ENCODE measurements at regions not wholly inside any gene's neighbourhood (a gene's known extent, or its start where the extent isn't known, plus 50 kb on each side); places are given as distances from the start of the nearest gene placed in this dataset.

DNA sequence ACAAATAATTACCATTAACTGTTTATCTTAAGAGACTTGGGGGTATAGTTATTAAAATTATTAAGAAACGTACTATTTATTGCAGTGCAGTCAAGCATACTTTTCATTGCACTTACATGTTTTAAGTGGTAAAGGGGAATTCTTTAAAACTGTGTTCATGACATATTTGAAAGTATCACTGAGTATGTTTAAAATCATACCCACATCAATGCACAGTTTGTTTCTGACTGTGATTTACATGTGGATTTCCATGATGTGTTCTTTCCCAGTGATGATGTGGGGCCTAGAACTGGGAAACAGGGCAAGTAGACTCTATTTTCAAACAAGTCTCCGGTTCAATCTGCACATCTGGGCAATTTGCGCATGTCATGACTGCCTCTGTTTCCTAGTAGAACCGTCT lies 340.5 kb upstream of the OBI1 start:
- no peak overlapping the region for H3K4me3 Mint-ChIP-seq
- H4K20me1 ChIP-seq (ENCODE audit: control insufficient read depth, insufficient read depth, low read length, poor library complexity, severe bottlenecking): no peaks in the 10 kb centered on the region
- 97% methylated on average over 3 of the region's 4 CpGs for WGBS (ENCODE audit: insufficient coverage)
- H2AFZ ChIP-seq (ENCODE audit: insufficient read depth, low read depth, low read length, poor library complexity, severe bottlenecking): no peak overlapping the region
- no peaks in the 10 kb centered on the region for H3K9me3 ChIP-seq (ENCODE audit: control extremely low read depth in 1 of 3, control insufficient read depth in 2 of 3, insufficient read depth in 1 of 3, low read length in 2 of 3)
- peaks cover 5% of the 10 kb centered on the region for H3K4me1 Mint-ChIP-seq
- TF ChIP-seq, protein P1, sequence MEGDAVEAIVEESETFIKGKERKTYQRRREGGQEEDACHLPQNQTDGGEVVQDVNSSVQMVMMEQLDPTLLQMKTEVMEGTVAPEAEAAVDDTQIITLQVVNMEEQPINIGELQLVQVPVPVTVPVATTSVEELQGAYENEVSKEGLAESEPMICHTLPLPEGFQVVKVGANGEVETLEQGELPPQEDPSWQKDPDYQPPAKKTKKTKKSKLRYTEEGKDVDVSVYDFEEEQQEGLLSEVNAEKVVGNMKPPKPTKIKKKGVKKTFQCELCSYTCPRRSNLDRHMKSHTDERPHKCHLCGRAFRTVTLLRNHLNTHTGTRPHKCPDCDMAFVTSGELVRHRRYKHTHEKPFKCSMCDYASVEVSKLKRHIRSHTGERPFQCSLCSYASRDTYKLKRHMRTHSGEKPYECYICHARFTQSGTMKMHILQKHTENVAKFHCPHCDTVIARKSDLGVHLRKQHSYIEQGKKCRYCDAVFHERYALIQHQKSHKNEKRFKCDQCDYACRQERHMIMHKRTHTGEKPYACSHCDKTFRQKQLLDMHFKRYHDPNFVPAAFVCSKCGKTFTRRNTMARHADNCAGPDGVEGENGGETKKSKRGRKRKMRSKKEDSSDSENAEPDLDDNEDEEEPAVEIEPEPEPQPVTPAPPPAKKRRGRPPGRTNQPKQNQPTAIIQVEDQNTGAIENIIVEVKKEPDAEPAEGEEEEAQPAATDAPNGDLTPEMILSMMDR (IDR thresholded peaks at IDR 0.05): no peak
- TF ChIP-seq EZH2 (IDR thresholded peaks at IDR 0.05; ENCODE audit: borderline replicate concordance, insufficient read depth, low read depth, low read length, poor library complexity, severe bottlenecking): no peak
- no peaks in the 10 kb centered on the region for H3K79me2 ChIP-seq (ENCODE audit: control insufficient read depth, insufficient read depth, low read length)
- H3K27ac Mint-ChIP-seq: no peak overlapping the region
- H3K36me3 ChIP-seq (replicated peaks in 1 of 2; ENCODE audit: control extremely low read depth in 1 of 2, control insufficient read depth in 1 of 2, extremely low read depth in 1 of 2, insufficient read depth in 2 of 2, low read length in 1 of 2): no peaks in the 10 kb centered on the region
- H3K27ac ChIP-seq (ENCODE audit: low read length in 2 of 2): no peak overlapping the region
- ChIA-PET POLR2A (no interaction called here), CTCF (no interaction called here)
- no peak for DNase-seq
- H3K4me3 ChIP-seq (ENCODE audit: control extremely low read depth in 1 of 5, extremely low read depth in 1 of 5, insufficient read depth in 1 of 5, low read depth in 2 of 5, low read length in 4 of 5): no peak overlapping the region
- no peak overlapping the region for H3K4me2 ChIP-seq (replicated peaks; ENCODE audit: low read depth, low read length, poor library complexity, severe bottlenecking)
- no peak for ATAC-seq (ENCODE audit: low read depth)
- H3K9ac ChIP-seq (ENCODE audit: low read length): no peak overlapping the region
- no peaks in the 10 kb centered on the region for H3K9me3 Mint-ChIP-seq (ENCODE audit: insufficient read depth)
- H3K4me1 ChIP-seq (ENCODE audit: control insufficient read depth in 2 of 2, insufficient read depth in 2 of 2, low read length in 2 of 2): no peaks in the 10 kb centered on the region
- peaks cover 23% of the 10 kb centered on the region for H3K27me3 Mint-ChIP-seq
- H3K27me3 ChIP-seq (replicated peaks in 1 of 4; ENCODE audit: control extremely low read depth in 1 of 4, control insufficient read depth in 3 of 4, insufficient read depth in 4 of 4, low read length in 3 of 4): peaks cover 0 to 8% (median 2%) of the 10 kb centered on the region in 4 experiments
- intact Hi-C loops (cut with micrococcal nuclease): no loop called here

DNA sequence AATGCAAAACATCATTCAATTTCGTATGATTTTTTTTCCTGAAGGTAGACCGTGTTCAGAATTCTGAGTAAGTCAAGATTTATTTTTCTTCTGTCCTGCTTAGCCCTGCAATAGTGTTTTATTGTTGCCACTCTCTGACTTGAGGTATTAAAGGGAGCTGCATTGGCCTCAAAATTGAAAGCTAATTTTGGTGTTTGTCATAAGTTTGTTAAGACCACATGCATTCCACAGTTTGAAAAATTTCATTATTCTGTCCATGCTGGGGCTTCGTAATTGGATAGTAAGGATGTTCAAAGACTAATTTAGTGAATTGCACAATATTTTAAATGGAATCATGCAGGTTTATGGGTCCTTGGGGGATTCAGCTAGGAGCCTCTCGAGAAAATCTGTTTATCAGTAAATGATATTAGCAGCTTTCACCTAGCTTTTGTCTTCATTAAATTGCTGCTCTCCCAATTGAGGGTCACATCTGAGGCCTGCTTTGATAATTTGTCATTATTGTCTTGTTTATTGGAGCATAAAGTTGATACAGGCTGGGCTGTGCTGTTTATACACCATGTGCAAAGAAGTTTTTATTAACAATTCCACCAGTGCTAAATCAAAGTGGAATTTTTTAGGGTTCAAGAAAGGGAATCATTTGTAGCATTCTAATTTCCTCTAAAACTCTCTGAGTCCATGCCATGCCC lies 339.8 kb upstream of the OBI1 start:
- no peaks in the 10 kb centered on the region for H3K36me3 ChIP-seq (replicated peaks in 1 of 2; ENCODE audit: control extremely low read depth in 1 of 2, control insufficient read depth in 1 of 2, extremely low read depth in 1 of 2, insufficient read depth in 2 of 2, low read length in 1 of 2)
- H3K27me3 Mint-ChIP-seq: peaks cover 22% of the 10 kb centered on the region
- no peaks in the 10 kb centered on the region for H4K20me1 ChIP-seq (ENCODE audit: control insufficient read depth, insufficient read depth, low read length, poor library complexity, severe bottlenecking)
- intact Hi-C loops (cut with micrococcal nuclease): no loop called here
- ATAC-seq (ENCODE audit: low read depth) (no peak), DNase-seq (no peak)
- TF ChIP-seq, protein P1 (IDR thresholded peaks at IDR 0.05): no peak
- TF ChIP-seq EZH2 (IDR thresholded peaks at IDR 0.05; ENCODE audit: borderline replicate concordance, insufficient read depth, low read depth, low read length, poor library complexity, severe bottlenecking): no peak
- 66% methylated on average over 2 of the region's 4 CpGs for WGBS (ENCODE audit: insufficient coverage)
- H3K27ac Mint-ChIP-seq: no peak overlapping the region
- H3K9me3 Mint-ChIP-seq (ENCODE audit: insufficient read depth): no peaks in the 10 kb centered on the region
- H3K27ac ChIP-seq (ENCODE audit: low read length in 2 of 2): no peak overlapping the region
- H3K4me3 Mint-ChIP-seq: no peak overlapping the region
- H3K4me1 Mint-ChIP-seq: peaks cover 5% of the 10 kb centered on the region
- no peaks in the 10 kb centered on the region for H3K4me1 ChIP-seq (ENCODE audit: control insufficient read depth in 2 of 2, insufficient read depth in 2 of 2, low read length in 2 of 2)
- no peak overlapping the region for H3K4me3 ChIP-seq (ENCODE audit: control extremely low read depth in 1 of 5, extremely low read depth in 1 of 5, insufficient read depth in 1 of 5, low read depth in 2 of 5, low read length in 4 of 5)
- H3K9me3 ChIP-seq (ENCODE audit: control extremely low read depth in 1 of 3, control insufficient read depth in 2 of 3, insufficient read depth in 1 of 3, low read length in 2 of 3): no peaks in the 10 kb centered on the region
- H3K9ac ChIP-seq (ENCODE audit: low read length): no peak overlapping the region
- H3K79me2 ChIP-seq (ENCODE audit: control insufficient read depth, insufficient read depth, low read length): no peaks in the 10 kb centered on the region
- H2AFZ ChIP-seq (ENCODE audit: insufficient read depth, low read depth, low read length, poor library complexity, severe bottlenecking): no peak overlapping the region
- peaks cover 0 to 8% (median 2%) of the 10 kb centered on the region in 4 experiments for H3K27me3 ChIP-seq (replicated peaks in 1 of 4; ENCODE audit: control extremely low read depth in 1 of 4, control insufficient read depth in 3 of 4, insufficient read depth in 4 of 4, low read length in 3 of 4)
- POLR2A ChIA-PET: no interaction called here
- H3K4me2 ChIP-seq (replicated peaks; ENCODE audit: low read depth, low read length, poor library complexity, severe bottlenecking): no peak overlapping the region
- CTCF ChIA-PET: interaction anchor here (0.7 to 1.0 kb wide), 2 partner anchors 10 kb away, joined by 3 read pairs; no protein-coding TSS in a partner anchor
